DND-41 (cell line): ENCODE measurements at regions not wholly inside any gene's neighbourhood (a gene's known extent, or its start where the extent isn't known, plus 50 kb on each side); places are given as distances from the start of the nearest gene placed in this dataset.
A peak's percentile ranks its signal among the peaks of the same experiment; 100 is the strongest.

ENCODE experiments used
- ATAC-seq: fragments of 200-7000 bp; cut with Tn5 transposase; 3 replicates; pipeline ENCODE4 v1.9.1; 2021; ENCODE audit warnings: low read depth; ENCODE audit not compliant: insufficient read depth
- DNase-seq: peaks from one replicate; pipeline ENCODE4 v3.0.0-alpha.2; 2020
- H2AFZ ChIP-seq: 2 replicates; pipeline ENCODE4 v1.6.0; 2012; ENCODE audit warnings: low read depth, low read length
- H3K27ac ChIP-seq: 2 replicates; pipeline ENCODE4 v1.5.1; 2012; ENCODE audit warnings: low read length, inconsistent platforms
- H3K27me3 ChIP-seq: fragments of 200-600 bp; sonication (generic); 2 replicates; pipeline ENCODE4 v1.6.0; 2012; ENCODE audit warnings: low read length, mild to moderate bottlenecking, inconsistent platforms; ENCODE audit not compliant: insufficient read depth, poor library complexity
- H3K36me3 ChIP-seq: 2 replicates; pipeline ENCODE4 v1.5.1; 2012; ENCODE audit warnings: low read length, inconsistent platforms; ENCODE audit not compliant: insufficient read depth
- H3K4me1 ChIP-seq: 2 replicates; pipeline ENCODE4 v1.5.1; 2012; ENCODE audit warnings: mild to moderate bottlenecking, low read length; ENCODE audit not compliant: insufficient read depth
- H3K4me2 ChIP-seq: 2 replicates; pipeline ENCODE4 v1.6.0; 2012; ENCODE audit warnings: mild to moderate bottlenecking, moderate library complexity, low read length, inconsistent platforms; ENCODE audit not compliant: insufficient read depth
- H3K4me3 ChIP-seq, 2 experiments: fragments of 200-600 bp in 1 of 2; shearing (Covaris generic) in 1 of 2; 2 replicates each; pipeline ENCODE4 v1.5.1; 2012 to 2016; ENCODE audit warnings: inconsistent platforms in 2 of 2, low read length in 2 of 2, mild to moderate bottlenecking in 2 of 2, low read depth in 1 of 2, moderate library complexity in 1 of 2
- H3K79me2 ChIP-seq: 2 replicates; pipeline ENCODE4 v1.6.0; 2012; ENCODE audit warnings: low read length, inconsistent platforms; ENCODE audit not compliant: insufficient read depth
- H3K9ac ChIP-seq: 2 replicates; pipeline ENCODE4 v1.6.0; 2012; ENCODE audit warnings: low read depth, mild to moderate bottlenecking, inconsistent platforms, low read length, moderate library complexity
- H3K9me3 ChIP-seq: 2 replicates; pipeline ENCODE4 v1.5.1; 2012; ENCODE audit warnings: low read length, moderate library complexity, mild to moderate bottlenecking, inconsistent platforms; ENCODE audit not compliant: insufficient read depth, severe bottlenecking
- H4K20me1 ChIP-seq: 2 replicates; pipeline ENCODE4 v1.6.0; 2012; ENCODE audit warnings: low read length; ENCODE audit not compliant: insufficient read depth
- CTCF ChIP-seq: IDR thresholded peaks from 2 replicates; pipeline ENCODE4 v1.5.1; 2012; ENCODE audit warnings: borderline replicate concordance, low read length, moderate library complexity, mild to moderate bottlenecking; ENCODE audit not compliant: poor library complexity, severe bottlenecking; ENCODE audit errors: extremely low read depth
- EZH2 ChIP-seq: IDR thresholded peaks from 3 replicates; pipeline ENCODE4 v1.6.1; 2012; ENCODE audit warnings: borderline replicate concordance, low read depth, mild to moderate bottlenecking, moderate library complexity, low read length, inconsistent platforms; ENCODE audit not compliant: severe bottlenecking

- Histone ChIP-seq H3K9me3 (no peaks in the 10 kb centered on the region), H4K20me1 (no peaks in the 10 kb centered on the region), H3K27ac (no peak overlapping the region), H3K27me3 (no peaks in the 10 kb centered on the region), H3K4me1 (peaks cover 18% of the 10 kb centered on the region), H3K36me3 (no peaks in the 10 kb centered on the region), H3K4me2 (no peak overlapping the region), H3K79me2 (no peaks in the 10 kb centered on the region), H3K9ac (no peak overlapping the region), H2AFZ (no peak overlapping the region), H3K4me3 (no peak overlapping the region)
- TF ChIP-seq CTCF (no peak), EZH2 (no peak)
- ATAC-seq (no peak), DNase-seq (no peak)
Measured at GRCh38 chr18:60543646-60544045, 171.1 kb upstream of the MC4R start.

- Histone ChIP-seq H3K9me3 (peaks cover 12% of the 10 kb centered on the region), H3K79me2 (no peaks in the 10 kb centered on the region), H4K20me1 (no peaks in the 10 kb centered on the region), H3K4me3 (no peak overlapping the region), H3K4me1 (peaks cover 25% of the 10 kb centered on the region), H2AFZ (no peak overlapping the region), H3K4me2 (no peak overlapping the region), H3K27me3 (no peaks in the 10 kb centered on the region), H3K27ac (no peak overlapping the region; the same call in 1 of the 2 replicates), H3K9ac (no peak overlapping the region), H3K36me3 (no peaks in the 10 kb centered on the region)
- DNase-seq (peak; percentile 44), ATAC-seq (no peak; the same call in 2 of the 3 replicates)
- TF ChIP-seq CTCF = peak; percentile 88
- no peak for TF ChIP-seq EZH2
Measured at GRCh38 chr18:60549338-60549960, 176.9 kb upstream of the MC4R start.

GRCh38 chr18:60552948-60553347, 180.4 kb upstream of the MC4R start:
- TF ChIP-seq CTCF (no peak), EZH2 (no peak)
- Histone ChIP-seq H2AFZ (no peak overlapping the region), H4K20me1 (no peaks in the 10 kb centered on the region), H3K4me3 (no peak overlapping the region), H3K27me3 (no peaks in the 10 kb centered on the region), H3K9ac (no peak overlapping the region), H3K9me3 (peaks cover 19% of the 10 kb centered on the region), H3K79me2 (no peaks in the 10 kb centered on the region), H3K4me2 (no peak overlapping the region), H3K4me1 (peaks cover 13% of the 10 kb centered on the region), H3K27ac (no peak overlapping the region), H3K36me3 (no peaks in the 10 kb centered on the region)
- DNase-seq = no peak
- no peak for ATAC-seq
